B cell (primary cell): ENCODE measurements at regions not wholly inside any gene's neighbourhood (a gene's known extent, or its start where the extent isn't known, plus 50 kb on each side); places are given as distances from the start of the nearest gene placed in this dataset.

Source experiments
- ATAC-seq: fragments of 200-7000 bp; cut with Tn5 transposase; one replicate; pipeline ENCODE4 v1.10.0; 2021; ENCODE audit warnings: low read depth, mild to moderate bottlenecking, moderate number of reproducible peaks, moderate library complexity
- CTCF ChIA-PET: fragments of 350-600 bp; sonication (Branson Sonifier 250); formaldehyde crosslinking; loops from one replicate; lab custom pipeline; 2021; ENCODE audit warnings: antibody characterized with exemption, inconsistent platforms; lab: Charles Lee
- POLR2A ChIA-PET: fragments of 350-600 bp; sonication (Branson Sonifier 250); formaldehyde crosslinking; loops from one replicate; lab custom pipeline; 2021; ENCODE audit warnings: antibody characterized with exemption; lab: Charles Lee
- DNase-seq: peaks from one replicate; pipeline ENCODE4 v3.0.0; 2013
- H2AFZ ChIP-seq: 2 replicates; pipeline ENCODE4 v1.6.1; 2012; ENCODE audit warnings: mild to moderate bottlenecking, low read depth, low read length; ENCODE audit not compliant: insufficient read depth, poor library complexity, severe bottlenecking
- H3K27ac ChIP-seq, 2 donors: 1 replicate in 1 of 2; 2 replicates in 1 of 2; pipeline ENCODE4 v1.5.1; 2012 to 2013; ENCODE audit warnings: low read length in 2 of 2, mild to moderate bottlenecking in 2 of 2, moderate library complexity in 1 of 2
- H3K27me3 ChIP-seq, 4 experiments: fragments of 200-600 bp in 1 of 4; sonication (generic) in 1 of 4; replicated peaks in 1 of 4; 1 replicate in 2 of 4; 2 replicates in 2 of 4; pipeline versions ENCODE4 v1.6.1 to v1.7.0; 2013 to 2016; ENCODE audit warnings: low read length in 3 of 4, mild to moderate bottlenecking in 2 of 4, mixed read lengths in 1 of 4, moderate library complexity in 1 of 4; ENCODE audit not compliant: insufficient read depth in 4 of 4, control insufficient read depth in 3 of 4; ENCODE audit errors: control extremely low read depth in 1 of 4
- H3K36me3 ChIP-seq, 2 experiments: replicated peaks in 1 of 2; 1 replicate in 1 of 2; 2 replicates in 1 of 2; pipeline versions ENCODE4 v1.6.1 to v1.7.1; 2013; ENCODE audit warnings: low read length in 1 of 2; ENCODE audit not compliant: insufficient read depth in 2 of 2, control insufficient read depth in 1 of 2; ENCODE audit errors: control extremely low read depth in 1 of 2, extremely low read depth in 1 of 2
- H3K4me1 ChIP-seq, 2 donors: fragments of 200-600 bp in 1 of 2; sonication (generic) in 1 of 2; 1 replicate in 1 of 2; 2 replicates in 1 of 2; pipeline versions ENCODE4 v1.5.1 to v1.6.1; 2013 to 2017; ENCODE audit warnings: low read length in 2 of 2; ENCODE audit not compliant: control insufficient read depth in 2 of 2, insufficient read depth in 2 of 2
- H3K4me2 ChIP-seq: replicated peaks from 2 replicates; pipeline ENCODE3; 2012; ENCODE audit warnings: mild to moderate bottlenecking, low read depth, low read length; ENCODE audit not compliant: poor library complexity, severe bottlenecking
- H3K4me3 ChIP-seq, 5 experiments: fragments of 200-600 bp in 1 of 5; sonication (generic) in 1 of 5; 1 replicate in 3 of 5; 2 replicates in 2 of 5; pipeline versions ENCODE4 v1.5.1 to v1.7.0; 2011 to 2016; ENCODE audit warnings: low read length in 4 of 5, mild to moderate bottlenecking in 4 of 5, low read depth in 2 of 5, control low read depth in 1 of 5, moderate library complexity in 1 of 5; ENCODE audit not compliant: insufficient read depth in 1 of 5; ENCODE audit errors: control extremely low read depth in 1 of 5, extremely low read depth in 1 of 5
- H3K79me2 ChIP-seq: fragments of 200-600 bp; sonication (generic); one replicate; pipeline ENCODE4 v1.6.0; 2016; ENCODE audit warnings: low read length; ENCODE audit not compliant: control insufficient read depth, insufficient read depth
- H3K9ac ChIP-seq: fragments of 200-600 bp; sonication (generic); 2 replicates; pipeline ENCODE4 v1.6.1; 2017; ENCODE audit warnings: mild to moderate bottlenecking, low read length, moderate library complexity
- H3K9me3 ChIP-seq, 3 donors: one replicate each; pipeline versions ENCODE4 v1.6.1 to v1.7.1; 2013; ENCODE audit warnings: low read length in 2 of 3; ENCODE audit not compliant: control insufficient read depth in 2 of 3, insufficient read depth in 1 of 3; ENCODE audit errors: control extremely low read depth in 1 of 3
- H4K20me1 ChIP-seq: 2 replicates; pipeline ENCODE4 v1.6.0; 2012; ENCODE audit warnings: mild to moderate bottlenecking, low read length; ENCODE audit not compliant: insufficient read depth, control insufficient read depth, poor library complexity, severe bottlenecking
- H3K27ac Mint-ChIP-seq: one replicate; pipeline ENCODE4 v1.8.0; 2021; ENCODE audit warnings: mixed read lengths
- H3K27me3 Mint-ChIP-seq: one replicate; pipeline ENCODE4 v1.8.0; 2021; ENCODE audit warnings: mixed read lengths
- H3K4me1 Mint-ChIP-seq: one replicate; pipeline ENCODE4 v1.8.0; 2021; ENCODE audit warnings: mixed read lengths
- H3K4me3 Mint-ChIP-seq: one replicate; pipeline ENCODE4 v1.8.0; 2021; ENCODE audit warnings: mixed read lengths
- H3K9me3 Mint-ChIP-seq: one replicate; pipeline ENCODE4 v1.8.0; 2022; ENCODE audit warnings: mixed read lengths; ENCODE audit not compliant: insufficient read depth
- CTCF ChIP-seq: fragments of 200-600 bp; IDR thresholded peaks from one replicate; pipeline ENCODE4 v1.8.0; 2022; ENCODE audit warnings: antibody characterized with exemption, mild to moderate bottlenecking
- EZH2 ChIP-seq: IDR thresholded peaks from 2 replicates; pipeline ENCODE4 v1.6.1; 2012; ENCODE audit warnings: borderline replicate concordance, low read depth, mild to moderate bottlenecking, moderate library complexity, low read length; ENCODE audit not compliant: insufficient read depth, poor library complexity, severe bottlenecking
- WGBS: methylation state at CpG from one replicate; pipeline ENCODE4 v1.1.5; 2013; ENCODE audit warnings: missing lambda C conversion rate; ENCODE audit not compliant: insufficient coverage; 5-methylcytosine and 5-hydroxymethylcytosine counted together
- intact Hi-C: fragments of 100-400 bp; cut with micrococcal nuclease; formaldehyde crosslinking; loops from one replicate; pipeline ENCODE4 v1.10.0; 2022

- ChIA-PET POLR2A (no interaction called here), CTCF (no interaction called here)
- no peak overlapping the region for H3K4me2 ChIP-seq
- H3K27ac ChIP-seq, result no peak overlapping the region
- Mint-ChIP-seq H3K9me3 (peaks cover 2% of the 10 kb centered on the region), H3K27ac (no peak overlapping the region), H3K27me3 (no peaks in the 10 kb centered on the region), H3K4me3 (no peak overlapping the region), H3K4me1 (no peaks in the 10 kb centered on the region)
- no peaks in the 10 kb centered on the region for H3K36me3 ChIP-seq
- peaks cover 0 to 4% (median 0%) of the 10 kb centered on the region in 3 donors for H3K9me3 ChIP-seq
- intact Hi-C loops, result no loop called here
- WGBS, result 95% methylated on average over 6 of the region's 6 CpGs
- DNase-seq (no peak), ATAC-seq (no peak)
- no peaks in the 10 kb centered on the region for H3K27me3 ChIP-seq
- H3K4me3 ChIP-seq, result no peak overlapping the region
- H2AFZ ChIP-seq, result no peak overlapping the region
- no peaks in the 10 kb centered on the region for H3K4me1 ChIP-seq
- no peak overlapping the region for H3K9ac ChIP-seq
- no peaks in the 10 kb centered on the region for H4K20me1 ChIP-seq
- TF ChIP-seq CTCF (no peak), EZH2 (no peak)
- H3K79me2 ChIP-seq, result no peaks in the 10 kb centered on the region
These were observed 730.0 kb downstream of the CDH8 start for GRCh38 chr16:61306204-61306603.

- no peak for ATAC-seq
These were observed 739.4 kb downstream of the CDH8 start for GRCh38 chr16:61296814-61297213.

More at GRCh38 chr16:61296814-61297213, 739.4 kb downstream of the CDH8 start:
- Mint-ChIP-seq H3K27me3 (no peaks in the 10 kb centered on the region), H3K4me3 (no peak overlapping the region), H3K4me1 (no peaks in the 10 kb centered on the region), H3K27ac (no peak overlapping the region), H3K9me3 (peaks cover 5% of the 10 kb centered on the region)
- Histone ChIP-seq H3K9me3 (no peaks in the 10 kb centered on the region), H3K4me2 (no peak overlapping the region), H4K20me1 (no peaks in the 10 kb centered on the region), H3K9ac (no peak overlapping the region), H3K4me3 (no peak overlapping the region), H3K79me2 (no peaks in the 10 kb centered on the region), H3K27ac (no peak overlapping the region), H3K27me3 (no peaks in the 10 kb centered on the region), H3K36me3 (no peaks in the 10 kb centered on the region), H2AFZ (no peak overlapping the region), H3K4me1 (no peaks in the 10 kb centered on the region)
- DNase-seq, result no peak
- intact Hi-C loops, result no loop called here
- POLR2A ChIA-PET, result no interaction called here
- WGBS, result 96% methylated on average over 3 of the region's 3 CpGs
- TF ChIP-seq CTCF (no peak), EZH2 (no peak)
- CTCF ChIA-PET, result no interaction called here
